SK-N-MC (cell line): ENCODE measurements at regions not wholly inside any gene's neighbourhood (a gene's known extent, or its start where the extent isn't known, plus 50 kb on each side); places are given as distances from the start of the nearest gene placed in this dataset.

Experiments used
- EZH2 ChIP-seq: fragments of 200-600 bp; sonication (generic); IDR thresholded peaks from one replicate; pipeline ENCODE4 v1.6.1; 2017; ENCODE audit warnings: antibody characterized with exemption
- POLR2AphosphoS5 ChIP-seq: IDR thresholded peaks from 2 replicates; pipeline ENCODE4 v1.6.1; 2012; ENCODE audit warnings: mild to moderate bottlenecking, low read depth, low read length, borderline replicate concordance

- TF ChIP-seq POLR2AphosphoS5 (no peak), EZH2 (no peak)
These were observed 139.0 kb upstream of the LHX5 start for GRCh38 chr12:113610698-113611097.
